ENCODE measurements at regions not wholly inside any gene's neighbourhood (a gene's known extent, or its start where the extent isn't known, plus 50 kb on each side); places are given as distances from the start of the nearest gene placed in this dataset.

DNA sequence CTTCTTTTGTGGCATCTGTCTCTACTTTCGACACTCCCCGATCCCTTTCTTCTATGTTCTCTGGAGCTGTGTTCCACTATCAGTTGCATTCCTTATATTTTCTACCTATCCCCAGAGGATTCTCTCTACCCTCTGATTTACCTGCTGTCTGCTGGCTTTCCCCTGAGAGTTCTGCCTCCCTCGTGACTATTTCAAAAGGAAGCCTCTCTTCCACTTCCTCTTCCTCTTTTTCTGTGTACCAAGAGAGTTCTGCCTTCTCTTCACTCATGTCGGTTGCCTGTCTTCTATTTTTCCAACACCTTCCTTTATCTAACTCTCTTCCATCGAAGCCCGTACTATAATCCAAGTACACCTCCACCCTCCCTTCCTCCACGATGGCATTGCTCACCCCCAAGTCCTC, 631.7 kb downstream of the SMARCA1 start:
- TF ChIP-seq POLR2A (IDR thresholded peaks at IDR 0.05; ENCODE audit: low read length) (no peak), GATA1 (IDR thresholded peaks at IDR 0.05; ENCODE audit: low read depth, low read length) (no peak)
